ENCODE measurements at regions not wholly inside any gene's neighbourhood (a gene's known extent, or its start where the extent isn't known, plus 50 kb on each side); places are given as distances from the start of the nearest gene placed in this dataset.
"Not testable (repeated sequence)": the region's sequence is repeated elsewhere in the genome, so short reads cannot be mapped to it uniquely, and the experiment has no call there.

DNA sequence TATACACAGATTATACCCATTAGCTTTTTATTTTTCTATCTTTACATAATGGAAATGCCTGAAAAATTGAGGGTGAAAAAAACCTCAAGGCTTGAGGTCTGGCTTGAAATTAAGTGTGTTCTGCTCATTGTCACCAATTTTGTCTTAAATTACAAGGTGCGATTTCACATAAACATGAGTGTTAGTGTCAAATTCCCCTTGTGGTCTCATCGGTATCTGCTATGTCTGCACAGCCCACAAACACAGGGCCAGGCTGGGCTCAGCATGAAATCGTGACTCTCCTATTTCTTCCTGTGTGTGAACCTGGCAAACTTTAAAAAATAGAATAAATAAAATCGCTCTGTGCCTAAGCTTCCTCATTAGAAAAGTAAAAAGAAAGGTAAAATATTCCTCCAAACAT, 109.1 kb downstream of the CRLF2 start:
- H3K4me3 ChIP-seq (ENCODE audit: low read depth, low read length), result no peak overlapping the region
- no peak for DNase-seq (ENCODE audit: low read depth, low spot score)
- in situ Hi-C loops (cut with HindIII; ENCODE audit: low sequenced_read_pairs), result no loop called here
- no peak for TF ChIP-seq CTCF (IDR thresholded peaks at IDR 0.05; ENCODE audit: low read depth, low read length)

- no peak for TF ChIP-seq CTCF (IDR thresholded peaks at IDR 0.05; ENCODE audit: low read depth, low read length)
- in situ Hi-C loops (cut with HindIII; ENCODE audit: low sequenced_read_pairs), result no loop called here
- H3K4me3 ChIP-seq (ENCODE audit: low read depth, low read length), result no peak overlapping the region
- DNase-seq (ENCODE audit: low read depth, low spot score), result no peak
Observed at GRCh38 chrX:1102786-1103185, 109.7 kb downstream of the CRLF2 start.

- H3K4me3 ChIP-seq (ENCODE audit: low read depth, low read length); DNase-seq (ENCODE audit: low read depth, low spot score); in situ Hi-C loops (cut with HindIII; ENCODE audit: low sequenced_read_pairs): not testable (repeated sequence)
Observed at GRCh38 chrX:1102221-1102620, 110.2 kb downstream of the CRLF2 start.

- in situ Hi-C loops (cut with HindIII; ENCODE audit: low sequenced_read_pairs), result no loop called here
- no peak for TF ChIP-seq CTCF (IDR thresholded peaks at IDR 0.05; ENCODE audit: low read depth, low read length)
- H3K4me3 ChIP-seq (ENCODE audit: low read depth, low read length), result no peak overlapping the region
- no peak for DNase-seq (ENCODE audit: low read depth, low spot score)
Observed at GRCh38 chrX:1099146-1099770, 113.2 kb downstream of the CRLF2 start.

- DNase-seq (ENCODE audit: low read depth, low spot score), result no peak
- no peak overlapping the region for H3K4me3 ChIP-seq (ENCODE audit: low read depth, low read length)
- in situ Hi-C loops (cut with HindIII; ENCODE audit: low sequenced_read_pairs), result no loop called here
Observed at GRCh38 chrX:1097328-1097727, 115.1 kb downstream of the CRLF2 start.

GRCh38 chrX:1094566-1095333, 117.7 kb downstream of the CRLF2 start:
- H3K4me3 ChIP-seq (ENCODE audit: low read depth, low read length), result no peak overlapping the region
- DNase-seq (ENCODE audit: low read depth, low spot score), result no peak
- in situ Hi-C loops (cut with HindIII; ENCODE audit: low sequenced_read_pairs), result no loop called here
- TF ChIP-seq CTCF (IDR thresholded peaks at IDR 0.05; ENCODE audit: low read depth, low read length), result no peak

More at GRCh38 chrX:1097328-1097727, 115.1 kb downstream of the CRLF2 start:
- no peak for TF ChIP-seq CTCF (IDR thresholded peaks at IDR 0.05; ENCODE audit: low read depth, low read length)

Measured in astrocyte of the spinal cord (primary cell).